Cerebellar cortex (tissue), 1 donor: ENCODE measurements at regions not wholly inside any gene's neighbourhood (a gene's known extent, or its start where the extent isn't known, plus 50 kb on each side); places are given as distances from the start of the nearest gene placed in this dataset.

ENCODE experiments used
- DNase-seq: peaks from one replicate; pipeline ENCODE4 v3.0.0-alpha.2; 2015; ENCODE audit warnings: low spot score

DNA sequence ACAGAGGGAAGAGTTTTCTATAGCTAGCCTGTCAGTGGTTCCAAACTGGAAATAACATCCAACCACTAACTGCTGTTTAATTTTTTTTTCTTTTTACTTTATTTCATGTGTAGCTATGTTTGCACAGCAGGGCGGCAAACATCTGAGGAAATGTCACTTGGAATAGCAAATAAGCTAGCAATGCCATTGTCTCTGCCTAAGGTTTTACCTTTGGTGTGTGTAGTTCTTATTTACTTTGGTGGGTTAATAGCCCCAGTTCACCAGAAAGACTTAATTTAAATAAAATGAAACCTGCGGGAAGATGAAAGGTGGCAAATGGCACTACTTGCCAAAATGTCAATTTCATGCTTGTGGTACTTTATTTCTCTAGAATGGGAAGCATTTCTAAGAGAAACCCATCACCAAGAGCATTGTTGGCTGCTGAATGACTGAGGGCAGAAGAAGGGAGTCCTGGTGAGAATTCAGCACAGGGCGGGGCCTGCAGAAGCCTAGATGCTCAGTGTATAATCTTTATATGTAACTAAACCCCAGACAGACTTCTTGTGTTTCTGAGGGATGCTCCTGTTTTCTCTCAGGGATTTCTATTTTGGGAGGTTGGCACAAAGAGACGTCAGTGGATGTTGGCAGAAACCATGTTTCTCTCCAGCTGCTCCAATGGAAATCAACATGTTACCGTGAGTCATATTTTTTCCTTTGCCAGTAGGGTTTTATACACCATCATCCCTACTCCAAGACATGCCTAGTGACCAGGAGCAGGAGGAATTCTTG is 300.4 kb upstream of the NT5C1B start:
- DNase-seq: peak; percentile 57

DNA sequence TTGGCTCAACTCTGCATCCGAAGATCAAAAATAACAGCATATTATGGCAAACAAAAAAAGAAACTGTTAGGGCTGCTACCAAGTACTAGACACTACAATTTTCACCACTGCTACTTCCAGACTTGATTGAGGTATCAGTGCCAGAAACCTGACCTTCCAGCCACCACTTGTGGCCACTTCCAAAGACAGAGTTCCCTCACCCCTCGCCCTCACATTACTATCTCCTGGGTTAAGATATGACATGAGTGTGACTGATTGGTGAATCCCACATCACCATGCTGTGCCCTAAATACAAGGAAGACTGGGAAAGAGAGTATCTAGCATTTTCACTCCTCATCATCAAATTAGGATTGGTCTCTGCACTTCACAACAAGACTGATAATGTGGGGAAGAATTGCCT is 296.1 kb upstream of the NT5C1B start:
- no peak for DNase-seq

DNA sequence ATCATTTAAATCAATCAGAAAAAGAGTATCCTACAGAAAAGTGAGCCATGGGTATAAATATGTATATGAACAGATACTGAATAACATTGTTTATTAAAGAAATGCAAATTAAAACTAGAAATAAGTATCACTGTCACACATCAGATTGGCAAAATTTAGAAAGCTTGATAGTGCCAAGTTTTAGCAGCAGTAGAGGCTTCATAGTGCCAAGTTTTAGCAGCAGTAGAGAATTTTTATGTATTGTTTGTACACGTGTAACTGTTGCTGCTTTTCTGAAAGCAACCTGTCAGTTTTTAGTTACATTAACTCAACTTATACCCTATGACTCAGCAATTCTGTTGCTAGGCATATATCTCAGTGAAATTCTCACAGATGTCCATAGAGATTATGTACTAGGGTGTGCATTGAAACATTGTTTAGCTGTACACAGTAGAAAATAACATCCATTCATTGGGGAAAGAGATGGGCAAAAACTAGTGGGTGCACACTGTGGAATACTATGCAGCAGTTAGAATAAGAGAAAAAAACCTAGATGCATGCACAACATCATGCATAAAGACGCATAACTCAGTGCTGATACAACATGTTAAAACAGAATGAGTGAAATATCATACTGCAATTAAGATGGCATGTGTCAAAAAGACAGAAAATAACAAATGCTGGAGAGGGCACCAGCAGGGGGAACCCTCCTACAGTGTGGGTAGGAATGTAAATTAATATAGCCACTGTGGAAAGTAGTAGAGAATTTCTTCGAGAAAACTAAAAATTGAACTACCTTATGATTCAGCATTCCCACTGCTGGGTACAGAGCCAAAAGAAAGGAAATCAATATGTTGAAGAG is 294.5 kb upstream of the NT5C1B start:
- DNase-seq: no peak

DNA sequence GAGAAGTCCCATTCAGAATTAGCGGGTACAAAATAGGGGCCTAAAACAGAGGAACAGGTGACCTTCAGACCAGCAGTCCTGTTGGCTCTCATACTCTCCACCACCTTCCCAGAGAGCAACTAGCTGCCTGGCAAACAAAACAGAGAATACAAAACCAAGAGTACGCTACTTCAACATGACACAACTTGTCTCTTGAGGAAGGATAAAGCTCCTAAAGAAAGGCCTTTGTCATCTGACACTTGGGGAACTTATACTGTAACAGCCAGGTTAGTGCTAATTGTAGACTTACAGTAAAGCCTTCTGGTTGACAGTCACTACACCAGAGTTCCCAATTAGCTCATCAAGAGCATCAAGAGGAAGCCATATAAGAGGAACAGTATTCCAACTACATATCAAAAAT is 282.1 kb upstream of the NT5C1B start:
- DNase-seq: no peak

DNA sequence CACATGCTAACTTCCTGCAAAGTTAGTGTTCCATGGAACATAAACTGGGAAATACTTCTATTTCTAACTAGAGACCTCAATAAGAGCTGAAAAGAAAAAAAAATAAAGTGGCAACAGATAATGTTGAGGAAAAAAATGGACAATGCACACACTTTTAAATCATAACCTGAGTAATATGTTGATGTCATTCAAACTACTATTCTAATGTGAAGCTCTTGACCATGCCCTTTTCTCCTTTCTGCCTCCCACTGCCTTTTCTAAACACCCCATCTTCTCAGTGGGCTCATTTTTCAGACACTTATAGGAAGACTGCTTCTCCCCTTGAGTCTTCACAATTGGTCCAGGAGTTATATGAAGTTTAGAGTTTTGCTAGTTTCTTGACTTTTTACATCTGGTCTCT is 280.9 kb upstream of the NT5C1B start:
- no peak for DNase-seq

DNA sequence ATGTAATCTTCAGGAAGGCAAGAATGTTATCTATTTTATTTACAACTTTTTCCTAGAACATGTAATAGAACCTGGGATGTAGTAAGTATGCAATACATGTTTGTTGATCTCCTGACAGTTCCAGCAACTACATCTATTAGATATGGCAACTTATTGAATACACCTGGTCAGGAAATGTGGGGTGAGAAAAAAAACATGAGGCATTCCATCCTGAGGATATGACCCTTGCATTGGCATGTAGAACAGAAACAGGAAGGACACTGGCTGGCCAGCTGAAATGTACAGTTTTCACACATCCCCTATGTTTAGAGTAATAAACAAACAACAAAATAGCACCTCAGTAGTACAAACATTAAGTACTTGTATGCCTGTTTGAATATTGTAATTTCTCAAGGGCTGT is 272.6 kb upstream of the NT5C1B start:
- no peak for DNase-seq

DNA sequence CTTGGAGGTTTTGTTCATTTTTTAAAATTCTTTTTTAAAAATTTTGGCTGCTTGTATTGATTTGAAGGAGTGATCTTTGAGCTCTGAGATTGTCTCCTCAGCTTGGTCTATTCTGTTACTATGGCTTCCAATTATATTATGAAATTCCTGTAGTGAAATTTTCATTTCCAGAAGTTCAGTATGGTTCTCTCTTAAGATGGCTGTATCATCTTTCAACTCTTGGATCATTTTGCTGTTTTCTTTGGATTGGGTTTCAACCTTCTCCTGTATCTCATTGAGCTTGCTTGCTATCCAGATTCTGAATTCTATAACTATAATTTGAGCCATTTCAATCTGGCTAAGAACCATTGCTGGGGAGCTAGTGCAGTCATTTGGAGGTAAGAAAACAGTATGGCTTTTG is 270.8 kb upstream of the NT5C1B start:
- DNase-seq: no peak

DNA sequence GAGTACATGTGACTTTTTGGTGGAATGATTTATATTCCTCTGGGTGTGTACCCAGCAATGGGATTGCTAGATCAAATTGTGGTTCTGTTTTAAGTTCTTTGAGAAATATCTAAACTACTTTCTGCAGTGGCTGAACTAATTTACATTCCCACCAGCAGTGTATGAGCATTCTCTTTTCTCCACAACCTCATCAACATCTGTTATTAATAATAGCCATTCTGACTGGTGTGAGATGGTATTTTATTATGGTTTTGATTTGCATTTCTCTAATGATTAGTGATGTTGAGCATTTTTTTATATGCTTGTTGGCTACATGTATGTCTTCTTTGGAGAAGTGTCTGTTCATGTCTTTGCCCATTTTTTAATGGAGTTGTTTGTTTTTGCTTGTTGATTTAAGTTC is 267.4 kb upstream of the NT5C1B start:
- no peak for DNase-seq

DNA sequence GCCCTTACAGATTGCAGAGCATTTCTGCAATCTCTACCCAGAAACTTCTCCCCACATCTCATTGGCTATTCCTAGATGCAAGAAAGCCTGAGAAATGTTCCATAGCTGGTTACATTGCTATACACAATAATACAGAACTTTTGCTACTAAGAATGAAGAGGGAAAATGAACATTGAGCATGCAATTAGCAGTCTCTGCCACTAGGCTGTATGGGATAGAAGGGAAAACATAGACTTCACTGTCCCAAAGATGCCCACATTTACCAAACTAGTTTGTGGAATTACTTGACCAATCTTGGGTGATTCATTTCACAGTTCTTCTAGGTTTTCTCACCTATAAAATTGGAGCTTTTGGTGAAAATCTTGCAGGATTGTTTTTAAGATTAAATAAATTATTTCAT is 265.7 kb upstream of the NT5C1B start:
- DNase-seq: no peak

DNA sequence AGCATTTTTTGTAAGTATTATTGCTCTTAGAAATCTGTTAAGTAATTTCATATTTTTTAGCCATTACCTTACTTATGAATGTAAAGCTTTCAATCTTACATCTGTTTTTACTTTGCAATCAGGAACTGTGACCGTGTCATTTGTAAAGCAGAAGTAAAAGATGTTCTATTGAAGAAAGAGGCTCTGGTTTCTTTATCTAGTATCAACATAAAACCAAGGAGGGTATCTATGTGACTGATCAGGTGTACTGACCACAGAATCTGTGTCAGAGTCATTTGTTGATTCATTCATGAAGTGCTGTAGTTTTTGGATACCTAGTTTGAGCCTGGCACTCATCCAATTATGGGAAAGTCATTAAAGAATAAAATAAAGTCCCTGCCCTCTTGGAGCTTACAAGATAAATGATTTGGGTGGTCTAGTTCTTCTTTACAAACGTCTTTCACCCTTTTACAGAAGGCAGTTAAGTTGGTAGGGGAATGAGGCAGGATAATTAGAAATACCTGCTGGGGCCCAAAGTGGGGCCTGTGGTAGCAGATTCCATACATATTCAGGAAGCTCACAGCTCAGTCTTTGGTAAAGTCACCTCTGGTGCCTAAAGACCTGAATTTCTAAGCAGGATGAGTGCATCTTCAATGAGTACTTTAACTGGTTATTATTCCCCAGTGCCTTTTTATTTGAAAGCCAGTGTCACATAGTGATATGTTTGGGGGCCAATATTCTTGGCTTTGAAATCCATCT is 260.6 kb upstream of the NT5C1B start:
- no peak for DNase-seq

DNA sequence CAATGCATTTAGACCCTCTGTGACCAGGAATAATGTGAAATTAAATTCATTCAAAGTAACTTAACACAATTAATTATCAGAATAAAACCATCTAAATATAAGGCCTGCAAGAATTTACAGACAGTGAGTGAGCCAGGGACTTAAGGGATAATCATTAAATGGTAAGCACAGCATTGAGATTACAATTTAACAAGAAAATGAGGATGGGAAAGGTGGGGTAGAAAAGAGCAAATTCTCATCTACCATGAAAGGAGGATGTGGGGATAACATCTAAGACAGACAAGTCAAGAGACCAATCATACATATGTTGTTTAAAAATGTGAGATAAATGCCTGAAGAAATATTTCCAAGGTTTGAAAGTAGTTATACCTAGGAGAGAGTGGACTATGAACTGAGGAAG is 259.3 kb upstream of the NT5C1B start:
- DNase-seq: no peak

DNA sequence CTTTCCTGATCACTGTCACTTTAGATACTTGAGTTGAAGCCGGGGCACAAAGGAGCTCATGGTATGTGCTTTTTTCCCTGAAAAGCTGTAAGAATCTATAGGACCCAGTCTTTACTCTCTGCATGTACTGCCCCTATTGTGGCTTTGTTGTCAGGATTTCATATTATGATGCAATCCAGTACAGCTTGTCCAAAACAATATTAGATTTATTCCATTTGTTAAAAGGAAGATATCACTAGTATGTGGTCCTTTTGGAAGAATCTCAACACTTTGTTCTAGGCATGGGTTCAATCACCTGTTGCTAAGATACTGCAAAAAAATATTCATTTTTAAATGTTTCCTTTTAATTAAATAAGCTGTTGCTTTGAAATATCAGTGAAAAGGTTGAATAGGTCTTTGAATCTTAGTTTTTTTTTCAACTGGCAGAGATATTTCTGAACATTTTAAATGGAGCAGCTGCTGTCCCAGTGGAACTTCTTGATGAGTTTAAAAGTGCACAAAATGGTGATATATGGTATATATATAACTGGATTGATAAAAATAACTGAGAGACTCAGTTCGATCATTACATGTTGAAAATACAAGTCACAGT is 256.6 kb upstream of the NT5C1B start:
- DNase-seq: no peak

DNA sequence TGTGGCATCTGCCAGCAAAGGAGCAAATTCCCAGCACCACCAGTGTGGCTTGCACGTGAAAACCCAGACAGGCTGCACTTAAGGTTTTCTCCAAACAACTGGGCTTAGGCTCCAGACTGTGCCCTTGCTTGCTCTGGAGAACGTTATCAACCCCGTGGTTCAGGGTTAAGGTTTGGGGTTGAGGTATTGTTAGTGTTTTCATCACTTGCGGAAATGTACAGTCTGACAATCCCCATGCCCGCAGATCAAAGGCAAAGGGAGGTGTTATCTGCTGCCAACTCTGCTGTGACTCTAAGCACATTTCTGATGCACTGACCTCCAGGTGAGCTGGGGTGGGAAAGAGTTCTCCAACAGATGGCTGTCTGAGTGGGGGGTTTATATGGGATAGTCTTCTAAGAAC is 253.5 kb upstream of the NT5C1B start:
- DNase-seq: no peak

DNA sequence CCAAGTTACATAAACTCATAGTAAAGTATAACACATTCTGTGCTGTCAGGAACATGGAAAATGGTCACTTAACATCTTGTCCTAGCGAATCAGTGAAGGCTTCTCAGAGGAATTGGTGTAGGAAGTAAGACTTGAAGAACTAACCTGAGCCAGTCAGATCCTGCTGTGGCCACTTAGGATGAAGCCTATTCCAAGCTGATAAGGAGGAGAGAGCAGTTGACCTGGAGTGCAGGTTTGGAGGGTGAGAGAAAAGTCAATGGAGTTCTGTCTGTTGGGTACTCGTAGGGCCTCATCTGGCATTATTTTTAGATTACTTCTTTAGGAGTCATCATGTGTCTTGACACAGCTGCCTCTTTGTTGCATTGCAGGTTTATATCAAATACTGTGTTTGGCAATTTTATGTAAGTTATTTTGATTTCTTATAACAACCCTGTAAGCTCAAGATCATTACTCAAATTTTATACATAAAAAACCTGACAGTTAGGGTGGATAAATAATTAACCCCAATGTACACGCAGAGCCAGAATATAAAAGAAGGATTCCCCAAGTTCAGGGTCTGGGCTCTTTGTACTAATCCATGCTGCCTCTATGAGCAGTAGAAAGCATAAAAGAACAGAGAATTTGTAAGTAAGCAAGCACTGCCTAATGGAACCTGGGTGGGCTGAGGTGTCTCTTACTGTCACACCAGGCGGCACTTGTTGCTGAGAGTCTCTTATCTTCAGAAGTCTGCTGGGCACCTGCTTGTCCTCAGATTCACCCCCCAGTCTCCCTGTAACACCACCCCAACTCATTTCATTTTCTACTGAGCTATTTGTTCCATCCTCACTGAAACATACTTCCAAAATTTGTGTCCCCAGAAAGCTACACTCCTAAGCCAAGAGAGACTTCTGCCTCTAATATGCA is 252.1 kb upstream of the NT5C1B start:
- DNase-seq: no peak

DNA sequence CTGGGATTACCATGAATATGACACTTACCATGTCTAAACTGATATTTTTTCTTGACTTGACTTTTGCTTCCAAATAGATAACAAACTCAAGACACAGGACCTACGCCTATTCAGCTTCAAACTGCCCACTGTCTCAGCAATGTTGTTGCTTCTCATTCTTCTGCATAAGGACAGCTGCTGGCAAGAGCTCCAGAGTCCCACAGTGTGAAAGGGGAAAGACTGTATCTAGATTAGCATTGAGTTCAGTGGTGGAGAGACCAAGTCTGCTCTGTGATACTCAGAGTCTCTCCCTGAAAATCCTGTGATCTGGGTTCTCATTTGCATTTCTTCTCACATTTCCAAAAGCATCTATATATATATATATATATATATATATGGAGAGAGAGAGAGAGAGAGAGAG is 247.9 kb upstream of the NT5C1B start:
- DNase-seq: no peak

DNA sequence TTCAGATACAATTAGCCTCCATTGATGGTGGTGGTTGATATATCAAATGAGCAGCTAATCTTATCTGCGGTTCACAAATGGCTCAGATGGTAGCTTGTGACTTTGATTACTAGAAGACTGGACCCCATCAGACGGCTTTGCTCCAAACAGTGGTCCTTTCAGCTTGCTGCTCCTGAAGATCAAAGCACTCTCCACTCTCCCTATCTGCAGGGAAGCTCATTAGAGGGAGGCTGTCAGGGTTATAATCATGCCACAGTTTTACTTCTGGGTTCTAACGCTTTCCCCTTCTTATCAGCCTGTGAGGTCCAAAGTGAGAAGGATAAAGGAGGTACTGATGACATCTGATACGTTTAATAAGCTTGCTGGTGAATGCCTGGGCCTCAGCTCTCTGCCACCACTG is 247.1 kb upstream of the NT5C1B start:
- DNase-seq: no peak

DNA sequence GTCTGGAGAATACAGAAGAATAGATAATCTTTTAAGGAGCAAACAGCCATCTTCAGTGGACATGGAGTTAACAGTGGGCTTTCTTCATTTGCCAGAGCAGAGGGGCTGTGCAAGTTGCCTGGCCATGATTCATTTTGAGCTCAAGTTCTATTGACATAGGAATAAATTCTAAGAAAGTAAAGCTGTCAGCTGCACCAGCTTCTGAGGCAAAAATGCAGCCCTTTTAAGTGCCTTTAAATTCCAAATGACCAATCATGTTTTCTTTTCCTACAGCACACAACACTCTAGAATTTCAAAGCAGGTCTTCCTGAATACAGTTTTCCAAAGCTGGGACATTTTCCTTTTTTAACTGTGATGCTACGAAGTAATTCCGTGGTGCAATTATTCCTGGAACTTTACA is 246.4 kb upstream of the NT5C1B start:
- DNase-seq: no peak

DNA sequence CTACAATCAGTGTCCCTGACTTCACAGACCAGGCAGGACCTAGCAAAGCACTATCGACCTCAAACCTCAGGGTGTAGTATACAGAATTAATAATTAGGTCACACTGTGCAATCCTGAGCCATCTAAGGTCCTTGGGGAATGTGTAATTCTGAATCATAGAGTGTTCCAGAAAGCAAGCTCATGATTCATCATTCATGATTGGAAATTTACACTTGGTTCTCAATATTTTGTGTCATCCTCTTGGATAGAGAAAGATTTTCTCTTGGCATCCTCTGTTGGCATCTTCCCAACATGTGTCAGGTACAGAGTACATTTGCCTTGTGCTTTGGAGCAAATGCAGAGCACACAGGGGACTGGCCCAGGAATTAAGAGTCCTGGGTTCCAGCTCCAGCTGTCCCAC is 245.0 kb upstream of the NT5C1B start:
- DNase-seq: peak; percentile 33

DNA sequence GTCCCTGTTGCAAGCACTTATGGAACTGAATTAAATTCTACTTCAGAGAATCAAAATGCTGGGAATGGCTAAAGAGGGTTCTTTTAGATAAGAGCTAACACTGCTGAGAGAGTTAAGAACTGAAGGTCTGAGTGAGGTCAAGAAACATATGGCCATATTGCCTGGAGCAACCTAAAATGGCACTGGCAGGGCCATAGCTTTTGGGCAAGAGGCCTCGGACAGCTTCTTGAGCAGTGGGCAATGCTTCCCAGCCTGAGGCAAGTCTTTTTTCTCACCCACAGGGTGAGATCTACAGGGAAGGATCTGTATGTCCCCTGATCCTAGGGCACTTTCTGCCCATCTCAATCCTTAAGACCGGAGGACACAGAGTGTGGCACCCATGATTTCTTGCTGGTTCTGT is 244.6 kb upstream of the NT5C1B start:
- peak; percentile 6 for DNase-seq

DNA sequence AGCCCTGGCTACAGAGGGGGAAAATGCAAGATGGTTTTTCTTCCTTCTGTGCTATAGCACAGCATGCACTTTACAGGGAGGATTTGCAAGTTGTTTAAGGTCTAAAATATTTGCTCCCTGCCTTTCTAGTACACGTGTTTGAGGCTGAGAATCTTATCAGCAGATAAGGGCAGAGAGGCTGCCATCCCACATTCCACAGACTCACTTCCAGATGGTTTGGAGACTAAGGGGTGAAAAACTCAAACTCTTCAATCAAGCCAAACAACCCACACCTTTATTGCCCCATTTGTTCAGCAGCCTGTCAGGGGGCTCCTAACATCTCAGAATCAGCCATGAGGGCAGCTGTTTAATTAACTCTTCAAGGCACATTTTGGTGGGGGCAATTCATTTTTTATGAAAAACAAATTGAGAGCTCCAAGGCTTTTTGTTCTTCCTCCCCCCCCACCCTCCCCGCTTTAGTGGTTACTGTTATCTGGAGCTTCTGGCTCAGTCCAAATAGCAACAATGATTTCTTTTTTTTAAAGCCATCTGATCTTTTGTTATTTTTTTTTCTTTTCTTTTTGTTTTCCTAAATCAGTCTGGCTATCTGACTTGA is 242.6 kb upstream of the NT5C1B start:
- no peak for DNase-seq

DNA sequence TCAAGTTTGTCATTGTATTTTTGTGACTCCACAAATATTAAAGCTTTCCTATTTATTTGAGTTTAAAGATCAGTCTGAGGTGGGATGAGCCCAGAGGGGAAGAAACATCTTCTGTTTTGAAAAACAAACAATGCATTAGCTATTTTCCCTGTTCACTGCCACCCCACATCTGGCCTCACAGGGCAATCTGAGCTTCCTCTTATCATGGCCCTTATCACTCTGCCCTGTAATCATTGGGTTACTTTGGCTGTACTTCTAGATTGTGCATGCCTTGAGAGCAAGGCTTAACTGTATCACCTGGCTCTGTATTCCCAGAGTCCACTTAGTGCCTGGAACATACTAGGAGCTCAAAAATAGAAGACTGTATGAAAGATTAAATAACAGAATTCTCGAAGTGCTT is 241.6 kb upstream of the NT5C1B start:
- no peak for DNase-seq
